Mesenchymal stem cell (in vitro differentiated cells and primary cell): ENCODE measurements at regions not wholly inside any gene's neighbourhood (a gene's known extent, or its start where the extent isn't known, plus 50 kb on each side); places are given as distances from the start of the nearest gene placed in this dataset.

Experiments used
- DNase-seq: peaks from one replicate; pipeline ENCODE4 v3.0.0-alpha.2; 2013
- H2AFZ ChIP-seq: one replicate; pipeline ENCODE4 v1.6.1; 2013; ENCODE audit warnings: low read depth, mild to moderate bottlenecking, control low read depth, inconsistent platforms, low read length, moderate library complexity
- H2AK5ac ChIP-seq: 2 replicates; pipeline ENCODE4 v1.6.1; 2013; ENCODE audit warnings: low read length, moderate library complexity, mild to moderate bottlenecking, inconsistent platforms; ENCODE audit not compliant: severe bottlenecking
- H2BK120ac ChIP-seq: one replicate; pipeline ENCODE4 v1.6.1; 2013; ENCODE audit warnings: low read depth, mild to moderate bottlenecking, inconsistent platforms, low read length, moderate library complexity
- H2BK12ac ChIP-seq, 2 experiments: one replicate each; pipeline ENCODE4 v1.6.1; 2013; ENCODE audit warnings: inconsistent platforms in 2 of 2, low read length in 2 of 2, mild to moderate bottlenecking in 2 of 2, moderate library complexity in 2 of 2, control low read depth in 1 of 2
- H2BK15ac ChIP-seq: one replicate; pipeline ENCODE4 v1.6.1; 2013; ENCODE audit warnings: mild to moderate bottlenecking, low read depth, inconsistent platforms; ENCODE audit not compliant: poor library complexity, severe bottlenecking
- H2BK5ac ChIP-seq: 2 replicates; pipeline ENCODE4 v1.6.1; 2013; ENCODE audit warnings: low read depth, mild to moderate bottlenecking, low read length, control low read depth, inconsistent platforms; ENCODE audit not compliant: poor library complexity, severe bottlenecking
- H3K14ac ChIP-seq, 2 experiments: one replicate each; pipeline ENCODE4 v1.6.1; 2013; ENCODE audit warnings: inconsistent platforms in 2 of 2, low read length in 2 of 2, control low read depth in 1 of 2, mild to moderate bottlenecking in 1 of 2, moderate library complexity in 1 of 2
- H3K18ac ChIP-seq, 2 experiments: one replicate each; pipeline ENCODE4 v1.6.1; 2013; ENCODE audit warnings: inconsistent platforms in 2 of 2, low read length in 2 of 2, control low read depth in 1 of 2, low read depth in 1 of 2, mild to moderate bottlenecking in 1 of 2
- H3K23ac ChIP-seq, 2 experiments: one replicate each; pipeline ENCODE4 v1.6.1; 2013; ENCODE audit warnings: inconsistent platforms in 2 of 2, low read length in 2 of 2, mild to moderate bottlenecking in 2 of 2, moderate library complexity in 2 of 2, control low read depth in 1 of 2
- H3K27ac ChIP-seq: 2 replicates; pipeline ENCODE4 v1.5.1; 2013; ENCODE audit warnings: mild to moderate bottlenecking, moderate library complexity, low read length, control low read depth, inconsistent platforms; ENCODE audit not compliant: poor library complexity, severe bottlenecking
- H3K27me3 ChIP-seq, 2 experiments: 2 replicates each; pipeline versions ENCODE4 v1.6.1 to v1.7.0; 2013; ENCODE audit warnings: low read length in 2 of 2, mild to moderate bottlenecking in 2 of 2, moderate library complexity in 2 of 2, control low read depth in 1 of 2, inconsistent platforms in 1 of 2; ENCODE audit not compliant: control insufficient read depth in 1 of 2, insufficient read depth in 1 of 2
- H3K36me3 ChIP-seq, 2 experiments: 2 replicates each; pipeline versions ENCODE4 v1.6.1 to v1.7.0; 2013; ENCODE audit warnings: low read length in 2 of 2, control low read depth in 1 of 2, inconsistent platforms in 1 of 2, low read depth in 1 of 2, mild to moderate bottlenecking in 1 of 2; ENCODE audit not compliant: insufficient read depth in 2 of 2, control insufficient read depth in 1 of 2
- H3K4ac ChIP-seq, 2 experiments: one replicate each; pipeline ENCODE4 v1.6.1; 2013; ENCODE audit warnings: inconsistent platforms in 2 of 2, low read length in 2 of 2, mild to moderate bottlenecking in 2 of 2, moderate library complexity in 2 of 2, control low read depth in 1 of 2, low read depth in 1 of 2
- H3K4me1 ChIP-seq: 2 replicates; pipeline ENCODE4 v1.6.1; 2013; ENCODE audit warnings: low read depth, low read length, control low read depth; ENCODE audit not compliant: control insufficient read depth, insufficient read depth
- H3K4me2 ChIP-seq: 2 replicates; pipeline ENCODE4 v1.6.1; 2013; ENCODE audit warnings: low read length, mild to moderate bottlenecking, inconsistent platforms; ENCODE audit not compliant: poor library complexity, severe bottlenecking
- H3K4me3 ChIP-seq, 2 experiments: 2 replicates each; pipeline versions ENCODE4 v1.5.1 to v1.7.0; 2013; ENCODE audit warnings: low read length in 2 of 2, mild to moderate bottlenecking in 2 of 2, control low read depth in 1 of 2, low read depth in 1 of 2; ENCODE audit not compliant: insufficient read depth in 1 of 2
- H3K79me1 ChIP-seq: replicated peaks from 2 replicates; pipeline ENCODE4 v1.6.1; 2013; ENCODE audit warnings: mild to moderate bottlenecking, control low read depth, low read length, inconsistent platforms; ENCODE audit not compliant: poor library complexity, severe bottlenecking
- H3K9ac ChIP-seq: 2 replicates; pipeline ENCODE4 v1.7.0; 2013; ENCODE audit warnings: mild to moderate bottlenecking, low read length, moderate library complexity
- H3K9me3 ChIP-seq: 2 replicates; pipeline ENCODE4 v1.7.0; 2013; ENCODE audit warnings: mild to moderate bottlenecking, low read length; ENCODE audit not compliant: control insufficient read depth
- H4K8ac ChIP-seq: one replicate; pipeline ENCODE4 v1.6.1; 2013; ENCODE audit warnings: inconsistent platforms, mild to moderate bottlenecking, low read length, moderate library complexity
- H4K91ac ChIP-seq: one replicate; pipeline ENCODE4 v1.6.1; 2013; ENCODE audit warnings: mild to moderate bottlenecking, low read length, inconsistent platforms
- WGBS: methylation state at CpG from one replicate; pipeline ENCODE4 v1.1.7; 2013; ENCODE audit warnings: mixed read lengths; 5-methylcytosine and 5-hydroxymethylcytosine counted together

GRCh38 chr3:43856761-43857160 is 166.0 kb downstream of the ABHD5 start:
- Histone ChIP-seq H2BK120ac (no peak overlapping the region), H4K8ac (no peak overlapping the region), H2BK5ac (no peak overlapping the region), H3K18ac (no peak overlapping the region), H2BK12ac (no peak overlapping the region), H3K27me3 (no peaks in the 10 kb centered on the region), H4K91ac (no peak overlapping the region), H3K4me1 (peaks cover 9% of the 10 kb centered on the region), H2AFZ (no peak overlapping the region), H3K14ac (no peak overlapping the region), H3K79me1 (no peaks in the 10 kb centered on the region), H3K9ac (no peak overlapping the region), H3K27ac (no peak overlapping the region), H3K4me3 (no peak overlapping the region), H3K23ac (no peak overlapping the region), H3K4me2 (no peak overlapping the region), H2BK15ac (no peak overlapping the region), H3K4ac (no peak overlapping the region), H2AK5ac (no peak overlapping the region), H3K36me3 (no peaks in the 10 kb centered on the region), H3K9me3 (no peaks in the 10 kb centered on the region)
- 85% methylated on average over 5 of the region's 5 CpGs for WGBS
- no peak for DNase-seq

GRCh38 chr3:43857361-43858293 is 166.9 kb downstream of the ABHD5 start:
- WGBS = 75% methylated on average over 4 of the region's 6 CpGs
- H3K4me2 ChIP-seq = no peak overlapping the region
- H2BK15ac ChIP-seq = no peak overlapping the region
- no peak overlapping the region for H3K4ac ChIP-seq
- peaks cover 9% of the 10 kb centered on the region for H3K4me1 ChIP-seq
- H4K91ac ChIP-seq = no peak overlapping the region
- no peak overlapping the region for H4K8ac ChIP-seq
- H2AK5ac ChIP-seq = no peak overlapping the region
- H2BK120ac ChIP-seq = no peak overlapping the region
- H3K23ac ChIP-seq = no peak overlapping the region
- no peaks in the 10 kb centered on the region for H3K79me1 ChIP-seq
- no peak overlapping the region for H2AFZ ChIP-seq
- H3K9me3 ChIP-seq = no peaks in the 10 kb centered on the region
- peak overlapping the region in 1 of 2 experiments; percentile 41 for H2BK12ac ChIP-seq
- no peaks in the 10 kb centered on the region for H3K36me3 ChIP-seq
- no peak for DNase-seq
- no peak overlapping the region for H3K4me3 ChIP-seq
- no peak overlapping the region for H3K18ac ChIP-seq
- H3K14ac ChIP-seq = no peak overlapping the region
- no peak overlapping the region for H2BK5ac ChIP-seq
- H3K27ac ChIP-seq = no peak overlapping the region
- no peak overlapping the region for H3K9ac ChIP-seq
- no peaks in the 10 kb centered on the region for H3K27me3 ChIP-seq

DNA sequence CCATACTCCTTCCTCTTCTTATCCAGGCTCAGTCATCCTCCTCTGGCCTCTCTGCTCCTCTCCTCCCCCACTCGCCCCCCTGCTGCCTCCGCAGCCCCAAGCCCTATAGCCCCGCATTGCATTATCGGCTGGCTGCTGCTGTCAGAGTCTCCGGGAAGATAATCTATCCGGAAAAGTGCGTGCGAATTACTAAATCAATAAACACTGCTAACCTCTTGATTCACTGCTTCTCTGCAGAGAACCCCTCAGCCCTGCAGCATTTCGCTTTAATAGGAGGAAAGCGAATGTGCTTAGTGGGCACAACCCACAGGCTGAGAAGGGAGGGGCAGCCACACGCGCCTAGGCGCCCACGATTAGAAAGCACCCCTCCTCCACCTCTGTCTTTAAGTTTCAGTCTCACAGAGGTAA is 167.6 kb downstream of the ABHD5 start:
- Histone ChIP-seq H2BK5ac (no peak overlapping the region), H3K4me3 (no peak overlapping the region), H3K18ac (no peak overlapping the region), H3K23ac (no peak overlapping the region), H3K27me3 (no peaks in the 10 kb centered on the region), H2BK120ac (no peak overlapping the region), H3K79me1 (no peaks in the 10 kb centered on the region), H2AK5ac (no peak overlapping the region), H3K4me1 (peaks cover 11% of the 10 kb centered on the region), H2BK12ac (no peak overlapping the region), H3K4ac (no peak overlapping the region), H3K27ac (no peak overlapping the region), H3K9me3 (no peaks in the 10 kb centered on the region), H2BK15ac (no peak overlapping the region), H3K14ac (no peak overlapping the region), H3K36me3 (no peaks in the 10 kb centered on the region), H4K8ac (no peak overlapping the region), H2AFZ (no peak overlapping the region), H3K9ac (no peak overlapping the region), H3K4me2 (no peak overlapping the region), H4K91ac (no peak overlapping the region)
- WGBS = 31% methylated on average over 13 of the region's 14 CpGs
- no peak for DNase-seq

DNA sequence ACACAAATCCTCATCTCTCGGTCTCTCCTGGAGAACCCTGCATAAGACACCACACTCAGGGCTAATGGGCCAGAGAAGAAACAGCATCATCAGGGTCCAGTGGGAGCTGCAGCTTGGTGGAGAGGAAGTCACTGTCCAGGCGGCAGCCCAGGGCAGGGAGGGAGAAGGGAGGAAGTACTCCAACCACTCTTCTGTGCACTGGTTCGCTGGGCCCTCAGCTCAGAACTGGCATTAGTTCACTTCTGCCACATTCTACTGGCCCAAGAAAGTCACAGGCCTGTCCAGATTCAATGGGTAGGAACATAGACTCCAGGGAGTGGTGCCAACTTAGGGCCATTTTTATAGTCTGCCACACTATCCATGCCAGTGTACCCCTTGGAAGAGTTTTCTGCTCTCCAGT is 169.0 kb downstream of the ABHD5 start:
- no peak overlapping the region for H3K27ac ChIP-seq
- no peaks in the 10 kb centered on the region for H3K36me3 ChIP-seq
- no peaks in the 10 kb centered on the region for H3K79me1 ChIP-seq
- no peak overlapping the region for H3K23ac ChIP-seq
- no peaks in the 10 kb centered on the region for H3K27me3 ChIP-seq
- H2BK120ac ChIP-seq = no peak overlapping the region
- no peak overlapping the region for H3K14ac ChIP-seq
- no peak overlapping the region for H2BK5ac ChIP-seq
- no peak overlapping the region for H3K4me3 ChIP-seq
- H2AFZ ChIP-seq = no peak overlapping the region
- no peak overlapping the region for H2AK5ac ChIP-seq
- no peak overlapping the region for H2BK12ac ChIP-seq
- DNase-seq = no peak
- no peak overlapping the region for H3K9ac ChIP-seq
- H4K8ac ChIP-seq = no peak overlapping the region
- no peak overlapping the region for H2BK15ac ChIP-seq
- no peak overlapping the region for H3K18ac ChIP-seq
- H3K4ac ChIP-seq = no peak overlapping the region
- H3K4me1 ChIP-seq = peaks cover 19% of the 10 kb centered on the region
- 97% methylated on average over 2 of the region's 3 CpGs for WGBS
- H3K4me2 ChIP-seq = no peak overlapping the region
- H4K91ac ChIP-seq = no peak overlapping the region
- no peaks in the 10 kb centered on the region for H3K9me3 ChIP-seq
